ENCODE measurements at regions not wholly inside any gene's neighbourhood (a gene's known extent, or its start where the extent isn't known, plus 50 kb on each side); places are given as distances from the start of the nearest gene placed in this dataset.
"Not testable (repeated sequence)": the region's sequence is repeated elsewhere in the genome, so short reads cannot be mapped to it uniquely, and the experiment has no call there.

- no peak for DNase-seq
These were observed 139.8 kb upstream of the GK2 start for GRCh38 chr4:79547851-79548250.

- not testable (repeated sequence) for DNase-seq
These were observed 137.3 kb upstream of the GK2 start for GRCh38 chr4:79545292-79545691.

- no peak for DNase-seq
These were observed 132.1 kb upstream of the GK2 start for GRCh38 chr4:79540143-79540542.

- DNase-seq = no peak
These were observed 127.5 kb upstream of the GK2 start for GRCh38 chr4:79535516-79535915.

- no peak for DNase-seq
These were observed 120.2 kb upstream of the GK2 start for GRCh38 chr4:79528241-79528706.

GRCh38 chr4:79526641-79527565 is 118.9 kb upstream of the GK2 start:
- DNase-seq = no peak

GRCh38 chr4:79516114-79516513 is 108.1 kb upstream of the GK2 start:
- no peak for DNase-seq

GRCh38 chr4:79514621-79515329 is 106.7 kb upstream of the GK2 start:
- DNase-seq = no peak

- no peak for DNase-seq
These were observed 105.5 kb upstream of the GK2 start for GRCh38 chr4:79513576-79513975.

GRCh38 chr4:79512363-79512762 is 104.3 kb upstream of the GK2 start:
- no peak for DNase-seq

- no peak for DNase-seq
These were observed 94.1 kb upstream of the GK2 start for GRCh38 chr4:79502081-79502480.

GRCh38 chr4:79498282-79498681 is 90.3 kb upstream of the GK2 start:
- DNase-seq = no peak

- no peak for DNase-seq
These were observed 89.0 kb upstream of the GK2 start for GRCh38 chr4:79497001-79497400.

- DNase-seq = no peak
These were observed 87.4 kb upstream of the GK2 start for GRCh38 chr4:79495447-79495846.

- DNase-seq = no peak
These were observed 84.1 kb upstream of the GK2 start for GRCh38 chr4:79492148-79492547.

- DNase-seq = no peak
These were observed 81.5 kb upstream of the GK2 start for GRCh38 chr4:79489506-79489905.

GRCh38 chr4:79476196-79476595 is 68.2 kb upstream of the GK2 start:
- DNase-seq = no peak

- no peak for DNase-seq
These were observed 65.4 kb upstream of the GK2 start for GRCh38 chr4:79473439-79473724.

- DNase-seq = no peak
These were observed 64.8 kb upstream of the GK2 start for GRCh38 chr4:79472693-79473438.

- no peak for DNase-seq
These were observed 64.0 kb upstream of the GK2 start for GRCh38 chr4:79472036-79472435.

- DNase-seq = no peak
These were observed 63.3 kb upstream of the GK2 start for GRCh38 chr4:79471309-79471708.

GRCh38 chr4:79467246-79467932 is 59.4 kb upstream of the GK2 start:
- DNase-seq = no peak

All from renal pelvis (tissue), 1 donor.